ENCODE measurements at regions not wholly inside any gene's neighbourhood (a gene's known extent, or its start where the extent isn't known, plus 50 kb on each side); places are given as distances from the start of the nearest gene placed in this dataset.
"Not testable (repeated sequence)": the region's sequence is repeated elsewhere in the genome, so short reads cannot be mapped to it uniquely, and the experiment has no call there.

- TF ChIP-seq POLR2A, CTCF (IDR thresholded peaks at IDR 0.05): not testable (repeated sequence)
These were observed 61.4 kb upstream of the PLEKHG4B start for GRCh38 chr5:30556-30955.

All from ovary (tissue), 3 donors.